ENCODE measurements at regions not wholly inside any gene's neighbourhood (a gene's known extent, or its start where the extent isn't known, plus 50 kb on each side); places are given as distances from the start of the nearest gene placed in this dataset.
"Not testable (repeated sequence)": the region's sequence is repeated elsewhere in the genome, so short reads cannot be mapped to it uniquely, and the experiment has no call there.

GRCh38 chr18:29406996-29407395, 1230.1 kb upstream of the CDH2 start:
- DNase-seq (ENCODE audit: low read depth in 2 of 2) = no peak

DNA sequence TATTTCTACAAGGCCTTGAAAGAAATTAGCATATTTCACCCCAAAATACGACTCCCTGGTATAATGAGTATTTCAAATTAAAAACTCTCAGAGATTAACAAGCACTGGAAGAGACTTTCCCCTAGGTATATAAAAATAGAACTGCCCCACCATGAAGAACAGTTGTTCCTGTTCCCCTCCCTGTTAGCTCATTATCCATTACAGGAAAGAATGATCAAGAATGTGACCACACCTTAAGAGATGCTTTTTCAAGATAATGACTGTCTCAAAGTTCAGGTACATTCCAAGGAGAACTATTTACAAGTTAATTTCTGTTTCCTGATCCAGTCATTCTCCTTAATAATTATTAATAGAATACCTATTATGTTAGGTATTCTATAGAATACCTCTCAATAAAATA, 1220.6 kb upstream of the CDH2 start:
- DNase-seq (ENCODE audit: low read depth in 2 of 2) = no peak

GRCh38 chr18:29383311-29384273, 1206.7 kb upstream of the CDH2 start:
- no peak for DNase-seq (ENCODE audit: low read depth in 2 of 2)

GRCh38 chr18:29378651-29379136, 1201.8 kb upstream of the CDH2 start:
- DNase-seq (ENCODE audit: low read depth in 2 of 2) = no peak

GRCh38 chr18:29377346-29377745, 1200.4 kb upstream of the CDH2 start:
- no peak for DNase-seq (ENCODE audit: low read depth in 2 of 2)

- no peak for DNase-seq (ENCODE audit: low read depth in 2 of 2)
Measured at GRCh38 chr18:29373000-29373399, 1196.1 kb upstream of the CDH2 start.

DNA sequence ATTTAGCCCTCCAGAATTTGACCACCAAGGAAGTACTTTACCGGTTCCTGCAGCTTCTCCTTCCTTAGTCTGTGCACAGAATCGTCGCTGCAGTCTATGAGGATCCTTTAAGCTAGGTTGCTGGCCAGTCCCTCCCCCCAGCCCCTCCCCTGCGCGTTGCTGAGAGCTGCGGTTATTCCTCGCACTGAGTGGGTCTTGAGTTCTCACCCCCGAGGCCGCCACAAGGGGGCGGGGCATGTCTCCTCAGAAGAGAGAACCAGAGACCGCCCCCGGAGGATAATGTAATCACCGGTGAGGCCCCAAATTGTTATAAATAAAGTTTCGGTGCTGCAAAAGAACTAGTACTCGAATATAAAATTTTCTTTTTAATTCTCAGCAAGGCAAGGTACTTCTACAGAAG, 1184.9 kb upstream of the CDH2 start:
- DNase-seq (ENCODE audit: low read depth in 2 of 2) = no peak

DNA sequence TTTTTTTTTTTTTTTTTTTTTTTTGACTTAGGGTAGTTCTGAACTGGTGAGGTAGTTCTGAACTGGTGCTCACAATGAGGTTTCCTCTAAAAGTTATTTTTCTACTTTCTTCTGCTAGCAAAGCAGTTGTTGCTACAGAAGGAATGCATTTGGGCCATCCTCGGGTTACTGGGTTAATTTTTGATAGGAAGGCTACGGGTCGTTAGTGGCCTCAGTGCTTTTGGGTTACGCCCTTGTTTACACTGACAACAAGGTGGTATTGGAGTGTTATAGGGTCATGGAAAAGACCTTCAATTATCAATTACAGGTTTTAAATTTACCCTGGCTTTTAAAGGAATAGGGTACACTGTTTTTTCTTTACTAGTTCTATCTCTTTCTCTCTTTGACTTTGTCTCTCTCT, 1183.7 kb upstream of the CDH2 start:
- not testable (repeated sequence) for DNase-seq (ENCODE audit: low read depth in 2 of 2)

DNA sequence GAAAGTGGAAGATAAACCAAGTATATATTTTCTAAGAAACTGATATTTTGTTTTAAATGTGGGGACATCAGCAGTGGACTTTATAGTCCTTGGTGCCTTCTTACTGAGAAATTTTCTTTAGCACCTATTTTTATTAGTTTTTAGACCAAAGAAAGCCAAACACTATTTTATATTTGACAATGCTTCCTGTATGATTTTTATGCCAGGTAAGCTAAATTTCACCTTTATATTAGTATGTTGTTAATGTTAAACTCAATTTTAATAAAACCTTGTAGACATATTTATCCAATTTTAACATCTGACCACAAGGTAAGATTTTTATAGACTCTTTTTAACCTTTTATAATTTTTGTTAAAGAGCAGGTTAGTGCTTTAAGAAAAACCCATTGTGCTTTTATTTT, 1182.3 kb upstream of the CDH2 start:
- not testable (repeated sequence) for DNase-seq (ENCODE audit: low read depth in 2 of 2)

- no peak for DNase-seq (ENCODE audit: low read depth in 2 of 2)
Measured at GRCh38 chr18:29351171-29351570, 1174.2 kb upstream of the CDH2 start.

- no peak for DNase-seq (ENCODE audit: low read depth in 2 of 2)
Measured at GRCh38 chr18:29328932-29329331, 1152.0 kb upstream of the CDH2 start.

DNA sequence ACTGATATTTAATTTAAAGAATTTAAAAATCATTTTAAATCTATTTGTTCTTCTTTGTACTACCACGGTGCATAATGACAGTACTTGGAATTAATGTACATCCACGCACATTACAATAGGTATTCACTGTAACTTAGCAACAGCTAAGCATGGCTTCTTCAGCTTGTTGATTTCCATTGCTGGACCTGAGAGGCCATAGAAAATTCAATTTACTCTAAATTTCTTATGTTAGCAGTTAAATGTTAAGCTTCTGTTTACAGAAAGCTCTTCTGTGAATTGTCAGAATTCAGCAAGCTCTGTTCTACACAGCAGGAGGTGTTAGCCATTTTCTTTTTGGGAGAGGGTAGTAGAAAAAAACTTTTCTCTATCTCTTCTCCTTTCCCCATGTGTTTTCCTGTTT, 1149.3 kb upstream of the CDH2 start:
- no peak for DNase-seq (ENCODE audit: low read depth in 2 of 2)

DNA sequence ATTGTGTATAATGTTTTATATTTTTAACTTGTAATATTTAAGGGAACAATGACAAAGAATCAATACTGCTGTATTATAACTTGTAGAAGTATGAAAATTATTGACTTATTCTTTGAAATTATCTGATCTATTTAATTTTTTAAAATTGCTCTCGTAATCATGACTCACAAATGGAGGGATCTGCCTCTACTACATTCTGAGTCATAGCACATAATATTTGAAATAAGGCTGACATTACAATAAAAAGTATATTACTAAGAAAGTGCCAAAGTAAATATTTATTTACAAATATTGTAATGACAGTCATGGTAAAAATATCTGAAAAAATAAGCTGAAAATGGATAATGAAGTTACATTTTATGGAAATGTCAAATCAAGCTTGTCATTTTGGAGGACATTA, 1144.6 kb upstream of the CDH2 start:
- no peak for DNase-seq (ENCODE audit: low read depth in 2 of 2)

- no peak for DNase-seq (ENCODE audit: low read depth in 2 of 2)
Measured at GRCh38 chr18:29313312-29313711, 1136.4 kb upstream of the CDH2 start.

DNA sequence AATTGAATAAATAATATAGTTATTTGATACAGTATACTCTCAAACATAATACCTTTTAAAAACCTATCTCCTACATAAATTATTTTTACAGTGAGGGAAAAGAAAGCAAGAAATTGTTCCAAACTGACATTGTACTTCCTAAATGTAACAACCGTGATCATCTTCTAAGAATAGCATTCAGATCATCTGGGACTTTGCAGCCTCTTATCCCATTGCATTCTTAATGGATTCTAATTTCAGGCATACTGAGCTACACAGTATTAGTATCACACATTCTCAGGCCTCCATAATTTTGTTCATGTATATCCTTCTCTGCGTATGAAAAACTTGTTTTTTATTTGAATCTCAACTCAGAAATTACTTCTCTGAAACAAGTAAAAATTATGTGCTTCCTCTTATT, 1134.7 kb upstream of the CDH2 start:
- DNase-seq (ENCODE audit: low read depth in 2 of 2) = no peak

DNA sequence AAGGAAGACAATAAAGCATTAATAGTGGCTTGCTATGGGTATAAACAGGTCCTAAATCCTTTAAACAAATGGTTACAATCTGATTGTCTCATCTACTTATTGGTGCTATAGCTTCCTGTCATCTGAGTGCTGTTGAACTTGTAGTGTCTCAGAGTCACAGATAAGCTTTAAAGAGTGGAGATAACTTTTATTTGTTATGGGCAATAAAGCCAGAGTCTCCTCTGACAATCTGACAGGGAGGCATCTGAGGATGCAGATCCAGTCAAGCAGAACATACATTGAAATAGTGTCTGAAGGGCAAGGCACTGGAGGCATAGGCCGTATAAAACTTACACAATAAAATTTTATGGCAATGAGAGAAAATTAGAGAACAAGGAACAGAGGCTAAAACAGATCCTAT, 1132.4 kb upstream of the CDH2 start:
- no peak for DNase-seq (ENCODE audit: low read depth in 2 of 2)

GRCh38 chr18:29307982-29308381, 1131.1 kb upstream of the CDH2 start:
- DNase-seq (ENCODE audit: low read depth in 2 of 2) = no peak

DNA sequence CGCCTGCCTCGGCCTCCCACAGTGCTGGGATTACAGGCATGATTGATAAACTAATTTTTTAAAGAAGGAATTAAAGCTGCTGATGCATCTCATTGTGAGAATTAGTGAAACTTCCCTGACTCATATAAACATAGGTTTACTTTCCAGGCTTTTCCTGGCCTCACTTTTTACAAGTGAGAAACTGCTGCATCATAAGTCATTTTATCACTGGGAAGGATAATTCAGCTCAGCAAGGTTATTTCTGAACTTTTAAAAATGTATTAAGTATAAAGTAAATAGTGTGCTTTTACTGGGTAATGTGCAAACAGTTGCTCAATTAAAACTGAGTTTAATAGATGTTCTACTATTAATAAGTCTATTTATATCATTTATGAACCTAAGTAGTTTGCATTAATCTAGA, 1130.3 kb upstream of the CDH2 start:
- no peak for DNase-seq (ENCODE audit: low read depth in 2 of 2)

DNA sequence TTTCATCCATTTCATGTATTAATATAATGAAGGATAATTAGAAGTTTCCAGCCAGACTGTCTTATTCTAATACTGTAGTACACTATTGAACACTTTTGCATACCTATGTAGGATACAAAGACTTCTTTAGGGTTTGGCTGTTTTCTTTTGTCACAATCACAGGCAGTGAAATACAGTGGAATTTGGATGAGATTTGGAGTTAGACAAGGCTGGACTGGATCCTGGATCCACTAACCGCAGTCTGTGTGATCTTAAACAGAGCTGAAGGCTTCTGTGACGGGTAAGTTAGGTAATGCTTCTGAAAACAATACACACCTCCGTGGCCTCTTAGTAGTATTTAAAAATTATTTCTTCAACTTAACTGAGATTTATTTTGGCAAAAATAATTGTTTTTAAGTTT, 1128.6 kb upstream of the CDH2 start:
- no peak for DNase-seq (ENCODE audit: low read depth in 2 of 2)

- DNase-seq (ENCODE audit: low read depth in 2 of 2) = no peak
Measured at GRCh38 chr18:29301048-29301447, 1124.1 kb upstream of the CDH2 start.

DNA sequence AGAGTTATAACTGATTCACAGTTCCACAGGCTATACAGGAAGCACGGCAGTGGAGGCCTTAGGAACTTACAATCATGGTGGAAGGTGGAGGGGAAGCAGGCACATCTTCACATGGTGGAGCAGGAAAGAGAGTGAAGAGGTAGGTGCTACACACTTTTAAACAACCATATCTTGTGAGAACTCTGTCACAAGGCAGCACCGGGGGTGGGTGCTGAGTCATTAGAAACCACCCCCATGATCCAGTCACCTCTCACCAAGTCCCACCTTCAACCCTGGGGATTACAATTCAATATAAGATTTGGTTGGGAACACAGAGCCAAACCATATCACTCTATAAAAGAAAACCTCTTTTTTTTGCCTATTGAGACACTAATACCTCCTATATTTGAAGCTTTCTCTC, 1108.5 kb upstream of the CDH2 start:
- DNase-seq (ENCODE audit: low read depth in 2 of 2) = no peak

DNA sequence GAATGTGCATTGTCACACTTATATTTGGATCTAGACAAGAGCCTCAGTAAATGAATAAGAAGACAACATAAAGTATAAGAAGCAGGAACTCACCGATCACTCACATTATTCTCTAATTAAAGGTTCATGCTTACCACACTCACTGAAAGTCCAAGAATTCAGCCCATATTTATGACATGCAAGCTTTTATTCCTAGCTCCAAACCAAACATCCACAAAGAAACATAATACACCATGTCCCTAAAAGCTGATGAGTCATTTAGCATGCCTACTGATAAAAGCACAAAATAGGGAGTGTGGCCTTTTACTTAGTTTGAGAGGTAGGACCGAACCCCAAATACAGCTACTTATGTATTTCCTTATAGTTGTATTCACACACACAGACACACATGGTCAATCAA, 1094.6 kb upstream of the CDH2 start:
- DNase-seq (ENCODE audit: low read depth in 2 of 2) = no peak

DNA sequence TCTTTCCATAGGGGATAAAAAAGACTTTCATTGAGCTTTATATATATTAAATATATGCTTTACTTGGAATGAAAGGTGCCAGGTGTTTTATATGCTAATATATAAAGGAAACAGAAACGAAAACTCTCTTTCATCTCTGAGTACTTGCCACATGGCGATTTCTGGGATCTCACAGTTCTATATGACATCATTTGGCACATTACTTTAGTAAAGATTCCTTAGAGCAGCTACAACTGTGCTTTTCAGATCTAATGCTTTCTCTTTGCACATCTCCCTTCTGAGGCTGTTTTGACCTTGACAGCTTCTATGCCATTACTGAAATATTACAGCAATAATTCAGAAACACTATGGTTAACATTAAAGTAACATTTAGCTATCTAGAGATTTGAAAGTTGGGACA, 1082.9 kb upstream of the CDH2 start:
- DNase-seq (ENCODE audit: low read depth in 2 of 2) = no peak

All from dermis microvascular lymphatic vessel endothelial cell (primary cell).